Trophoblast cell (in vitro differentiated cells and primary cell): ENCODE measurements at regions not wholly inside any gene's neighbourhood (a gene's known extent, or its start where the extent isn't known, plus 50 kb on each side); places are given as distances from the start of the nearest gene placed in this dataset.

Experiments
- DNase-seq, 2 donors: peaks; one replicate each; pipeline ENCODE4 v3.0.0-alpha.2; 2016
- H2AFZ ChIP-seq: 2 replicates; pipeline ENCODE4 v1.6.1; 2013; ENCODE audit warnings: low read length, moderate library complexity, mild to moderate bottlenecking; ENCODE audit not compliant: insufficient read depth, poor library complexity
- H2AK5ac ChIP-seq: 2 replicates; pipeline ENCODE4 v1.6.1; 2013; ENCODE audit warnings: mild to moderate bottlenecking, low read length
- H2BK120ac ChIP-seq: 2 replicates; pipeline ENCODE4 v1.6.1; 2013; ENCODE audit warnings: low read length, mild to moderate bottlenecking, moderate library complexity; ENCODE audit not compliant: insufficient read depth, poor library complexity
- H2BK12ac ChIP-seq: 2 replicates; pipeline ENCODE4 v1.6.1; 2013; ENCODE audit warnings: mild to moderate bottlenecking, low read length, moderate library complexity
- H2BK5ac ChIP-seq: 2 replicates; pipeline ENCODE4 v1.6.1; 2013; ENCODE audit warnings: low read length, low read depth, moderate library complexity, mild to moderate bottlenecking; ENCODE audit not compliant: poor library complexity
- H3K14ac ChIP-seq: 2 replicates; pipeline ENCODE4 v1.6.1; 2013; ENCODE audit warnings: mild to moderate bottlenecking, low read length
- H3K18ac ChIP-seq: 2 replicates; pipeline ENCODE4 v1.6.1; 2013; ENCODE audit warnings: mild to moderate bottlenecking, low read length
- H3K23ac ChIP-seq: 2 replicates; pipeline ENCODE4 v1.6.1; 2013; ENCODE audit warnings: low read length
- H3K27ac ChIP-seq: 2 replicates; pipeline ENCODE4 v1.5.1; 2013; ENCODE audit warnings: low read depth, mild to moderate bottlenecking, inconsistent platforms, low read length, moderate library complexity
- H3K27me3 ChIP-seq: 2 replicates; pipeline ENCODE4 v1.6.1; 2013; ENCODE audit warnings: inconsistent platforms, mild to moderate bottlenecking, low read length, moderate library complexity; ENCODE audit not compliant: insufficient read depth
- H3K36me3 ChIP-seq, 2 experiments: 1 replicate in 1 of 2; 2 replicates in 1 of 2; pipeline ENCODE4 v1.6.1; 2013; ENCODE audit warnings: low read length in 2 of 2, mild to moderate bottlenecking in 2 of 2, moderate library complexity in 1 of 2; ENCODE audit not compliant: insufficient read depth in 2 of 2, control insufficient read depth in 1 of 2
- H3K4ac ChIP-seq: 2 replicates; pipeline ENCODE4 v1.6.1; 2013; ENCODE audit warnings: low read depth, mild to moderate bottlenecking, low read length, moderate library complexity
- H3K4me1 ChIP-seq, 2 experiments: 1 replicate in 1 of 2; 2 replicates in 1 of 2; pipeline ENCODE4 v1.6.1; 2013; ENCODE audit warnings: low read length in 2 of 2, mild to moderate bottlenecking in 2 of 2, moderate library complexity in 1 of 2; ENCODE audit not compliant: insufficient read depth in 2 of 2, control insufficient read depth in 1 of 2
- H3K4me2 ChIP-seq: 2 replicates; pipeline ENCODE4 v1.6.1; 2013; ENCODE audit warnings: inconsistent platforms, mild to moderate bottlenecking, low read length, moderate library complexity
- H3K4me3 ChIP-seq: 2 replicates; pipeline ENCODE4 v1.5.1; 2013; ENCODE audit warnings: mild to moderate bottlenecking, low read depth, low read length, inconsistent platforms
- H3K79me1 ChIP-seq: one replicate; pipeline ENCODE4 v1.6.1; 2013; ENCODE audit warnings: low read length
- H3K79me2 ChIP-seq: 2 replicates; pipeline ENCODE4 v1.6.1; 2013; ENCODE audit warnings: low read length, mild to moderate bottlenecking; ENCODE audit not compliant: control insufficient read depth, insufficient read depth, poor library complexity
- H3K9ac ChIP-seq: 2 replicates; pipeline ENCODE4 v1.6.1; 2013; ENCODE audit warnings: mild to moderate bottlenecking, low read length
- H3K9me3 ChIP-seq: 2 replicates; pipeline ENCODE4 v1.6.1; 2013; ENCODE audit warnings: low read depth, mild to moderate bottlenecking, control low read depth, inconsistent platforms, low read length; ENCODE audit not compliant: insufficient read depth
- H4K12ac ChIP-seq: 2 replicates; pipeline ENCODE4 v1.6.1; 2013; ENCODE audit warnings: low read depth, mild to moderate bottlenecking, low read length, moderate library complexity
- H4K8ac ChIP-seq: 2 replicates; pipeline ENCODE4 v1.6.1; 2013; ENCODE audit warnings: low read depth, mild to moderate bottlenecking, low read length, moderate library complexity
- H4K91ac ChIP-seq: one replicate; pipeline ENCODE4 v1.6.1; 2013; ENCODE audit warnings: low read depth, mild to moderate bottlenecking, low read length, moderate library complexity
- WGBS: extraction: QIAGEN DNeasy Blood & Tissue Kit; methylation state at CpG from one replicate; pipeline ENCODE4 v1.1.7; 2013; ENCODE audit warnings: missing lambda C conversion rate; ENCODE audit not compliant: insufficient read length, insufficient coverage; ENCODE audit errors: extremely low coverage; 5-methylcytosine and 5-hydroxymethylcytosine counted together

DNA sequence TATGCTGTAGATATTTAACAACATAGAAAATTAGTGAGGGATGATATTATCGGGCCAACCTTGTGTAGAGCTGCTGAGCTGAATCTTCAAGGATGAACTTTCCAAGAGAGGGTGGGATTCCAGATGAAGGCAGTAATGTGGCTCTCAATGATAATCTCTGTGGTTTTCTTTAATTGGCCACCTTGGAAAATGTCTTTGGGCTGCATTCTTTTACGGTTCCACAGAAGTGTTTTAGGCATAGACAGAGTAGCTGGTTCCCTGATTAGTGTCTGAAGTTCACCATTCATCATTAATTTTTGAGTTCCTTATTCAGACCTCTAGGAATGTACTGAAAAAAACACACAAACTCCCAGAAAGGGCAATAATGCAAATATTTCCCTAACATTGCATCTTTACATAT is 1566.9 kb upstream of the PIK3C3 start:
- no peak overlapping the region for H3K18ac ChIP-seq
- H2BK120ac ChIP-seq: no peak overlapping the region
- H3K4me3 ChIP-seq: no peak overlapping the region
- no peak overlapping the region for H3K27ac ChIP-seq
- H3K9me3 ChIP-seq: no peaks in the 10 kb centered on the region
- H3K27me3 ChIP-seq: no peaks in the 10 kb centered on the region
- no peak overlapping the region for H3K23ac ChIP-seq
- WGBS: no CpG with 5 or more reads among the region's 2 CpGs
- H3K4me1 ChIP-seq: no peaks in the 10 kb centered on the region
- H4K8ac ChIP-seq: no peak overlapping the region
- H2BK5ac ChIP-seq: no peak overlapping the region
- H2AK5ac ChIP-seq: no peak overlapping the region
- no peak for DNase-seq
- no peak overlapping the region for H3K14ac ChIP-seq
- H3K4ac ChIP-seq: no peak overlapping the region
- no peak overlapping the region for H2BK12ac ChIP-seq
- H3K9ac ChIP-seq: no peak overlapping the region
- no peaks in the 10 kb centered on the region for H3K36me3 ChIP-seq
- H3K79me2 ChIP-seq: no peaks in the 10 kb centered on the region
- no peak overlapping the region for H4K12ac ChIP-seq
- H4K91ac ChIP-seq: no peak overlapping the region
- H3K4me2 ChIP-seq: no peak overlapping the region
- H3K79me1 ChIP-seq: no peaks in the 10 kb centered on the region
- no peak overlapping the region for H2AFZ ChIP-seq

DNA sequence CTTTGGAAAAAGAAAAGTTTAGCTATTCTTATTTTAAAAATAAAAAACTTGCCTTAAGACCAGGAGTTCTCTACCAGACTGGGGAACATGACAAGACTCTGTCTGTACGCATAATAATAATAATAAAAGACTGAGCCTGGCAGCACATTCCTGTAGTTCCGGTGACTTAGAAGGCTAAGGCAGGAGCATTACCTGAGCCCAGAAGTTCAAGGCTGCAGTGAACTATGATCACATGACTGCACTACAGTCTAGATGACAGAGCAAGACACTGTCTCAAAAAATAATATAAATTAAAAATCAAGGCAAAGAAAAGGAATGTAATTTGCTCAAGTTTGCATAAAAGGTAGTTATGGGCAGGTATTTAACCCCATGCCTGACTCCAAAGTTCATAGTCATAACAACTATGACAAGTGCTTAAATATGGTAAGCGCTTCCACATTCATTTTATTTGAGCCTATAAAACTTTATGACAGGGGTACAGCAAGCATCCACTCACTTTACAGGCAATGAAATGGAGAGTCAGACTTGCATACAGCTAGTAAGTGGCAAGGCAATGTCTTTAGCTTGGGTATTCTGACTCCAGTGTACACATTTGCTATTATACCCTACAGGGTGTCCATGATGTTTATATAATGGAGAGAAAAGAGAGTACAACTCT is 1567.8 kb upstream of the PIK3C3 start:
- H3K4me3 ChIP-seq: no peak overlapping the region
- H3K4me2 ChIP-seq: no peak overlapping the region
- H3K27me3 ChIP-seq: no peaks in the 10 kb centered on the region
- H3K18ac ChIP-seq: no peak overlapping the region
- H2BK12ac ChIP-seq: no peak overlapping the region
- no peaks in the 10 kb centered on the region for H3K36me3 ChIP-seq
- H3K79me2 ChIP-seq: no peaks in the 10 kb centered on the region
- H4K12ac ChIP-seq: no peak overlapping the region
- H2AFZ ChIP-seq: no peak overlapping the region
- no peak overlapping the region for H3K4ac ChIP-seq
- H3K4me1 ChIP-seq: no peaks in the 10 kb centered on the region
- DNase-seq: no peak
- WGBS: no CpG with 5 or more reads among the region's 3 CpGs
- H4K8ac ChIP-seq: no peak overlapping the region
- H2AK5ac ChIP-seq: no peak overlapping the region
- H3K14ac ChIP-seq: no peak overlapping the region
- H4K91ac ChIP-seq: no peak overlapping the region
- H2BK5ac ChIP-seq: no peak overlapping the region
- H3K9ac ChIP-seq: no peak overlapping the region
- H3K23ac ChIP-seq: no peak overlapping the region
- H3K27ac ChIP-seq: no peak overlapping the region
- no peaks in the 10 kb centered on the region for H3K79me1 ChIP-seq
- no peaks in the 10 kb centered on the region for H3K9me3 ChIP-seq
- H2BK120ac ChIP-seq: no peak overlapping the region

DNA sequence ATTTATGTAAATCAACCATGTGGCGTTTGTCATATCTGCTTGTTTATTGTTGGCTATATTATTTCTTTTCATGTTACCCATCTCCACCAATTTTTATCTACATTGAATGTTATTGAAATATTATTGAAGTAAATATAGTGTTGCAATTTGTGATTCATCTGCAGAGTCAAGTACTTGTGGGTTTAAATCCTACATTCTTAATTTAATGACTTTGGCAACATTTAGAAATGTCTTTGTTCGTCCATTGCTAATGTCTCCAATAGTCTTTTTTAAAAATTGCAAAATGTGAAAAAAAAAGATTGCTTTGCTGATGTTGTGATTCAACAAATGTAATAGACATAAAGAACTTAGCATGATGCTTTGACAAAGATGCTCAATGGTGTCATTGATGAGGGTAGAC is 1572.8 kb upstream of the PIK3C3 start:
- Histone ChIP-seq H3K23ac (no peak overlapping the region), H2AFZ (no peak overlapping the region), H2BK12ac (no peak overlapping the region), H4K12ac (no peak overlapping the region), H3K4me2 (no peak overlapping the region), H2AK5ac (no peak overlapping the region), H3K9me3 (no peaks in the 10 kb centered on the region), H3K4ac (no peak overlapping the region), H3K79me2 (no peaks in the 10 kb centered on the region), H3K27me3 (no peaks in the 10 kb centered on the region), H2BK5ac (no peak overlapping the region), H3K4me1 (no peaks in the 10 kb centered on the region), H4K91ac (no peak overlapping the region), H3K18ac (no peak overlapping the region), H3K27ac (no peak overlapping the region), H3K9ac (no peak overlapping the region), H4K8ac (no peak overlapping the region), H3K4me3 (no peak overlapping the region), H3K79me1 (no peaks in the 10 kb centered on the region), H2BK120ac (no peak overlapping the region), H3K36me3 (no peaks in the 10 kb centered on the region), H3K14ac (no peak overlapping the region)
- DNase-seq: no peak
- no CpG with 5 or more reads among the region's 2 CpGs for WGBS

DNA sequence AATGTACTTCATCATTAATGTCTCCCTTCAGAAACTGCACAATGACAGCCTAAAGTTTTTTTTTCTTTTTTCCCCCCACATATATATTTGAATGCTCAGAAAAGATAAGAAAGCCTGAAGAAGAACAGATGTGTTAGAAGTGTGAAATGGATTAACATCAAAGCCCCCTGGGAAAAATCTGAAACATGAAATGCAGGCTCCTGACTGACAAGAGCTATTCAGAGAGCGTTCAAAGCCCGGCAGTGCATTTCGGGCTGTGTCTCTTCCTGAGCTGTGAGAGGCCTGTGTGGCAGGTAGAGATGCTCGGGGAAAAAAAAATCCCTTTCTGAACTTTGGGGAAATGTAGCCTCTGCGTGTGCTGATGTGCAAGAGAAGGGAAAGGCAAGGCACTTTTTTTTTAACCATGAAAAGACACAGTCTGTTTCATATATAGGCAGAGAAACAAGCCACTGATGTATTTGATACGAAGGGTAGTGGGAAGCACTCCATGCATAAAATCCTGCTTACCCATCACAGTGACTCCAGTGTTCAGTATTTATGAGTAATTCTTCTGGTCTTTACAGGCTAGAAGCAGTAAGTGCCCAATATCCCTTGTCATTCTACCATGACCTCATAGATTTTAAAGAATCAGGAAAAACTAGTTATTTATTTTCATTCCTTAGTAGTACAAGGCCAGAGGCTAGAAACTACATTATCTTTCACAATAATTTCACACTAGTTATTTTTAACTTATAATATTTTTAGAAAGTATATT is 1574.2 kb upstream of the PIK3C3 start:
- Histone ChIP-seq H3K9me3 (no peaks in the 10 kb centered on the region), H2BK5ac (no peak overlapping the region), H2AK5ac (no peak overlapping the region), H3K79me1 (no peaks in the 10 kb centered on the region), H4K8ac (no peak overlapping the region), H2BK12ac (no peak overlapping the region), H3K27me3 (no peaks in the 10 kb centered on the region), H3K4me3 (no peak overlapping the region), H3K23ac (no peak overlapping the region), H4K12ac (no peak overlapping the region), H2AFZ (no peak overlapping the region), H3K14ac (no peak overlapping the region), H3K9ac (no peak overlapping the region), H3K4ac (no peak overlapping the region), H2BK120ac (no peak overlapping the region), H3K4me2 (no peak overlapping the region), H3K4me1 (no peaks in the 10 kb centered on the region), H3K27ac (no peak overlapping the region), H3K79me2 (no peaks in the 10 kb centered on the region), H3K36me3 (no peaks in the 10 kb centered on the region), H4K91ac (no peak overlapping the region), H3K18ac (no peak overlapping the region)
- peak; percentile 0 to 30 for DNase-seq
- WGBS: no CpG with 5 or more reads among the region's 6 CpGs
